NCI-H1048 (cell line): ENCODE measurements at regions not wholly inside any gene's neighbourhood (a gene's known extent, or its start where the extent isn't known, plus 50 kb on each side); places are given as distances from the start of the nearest gene placed in this dataset.
A peak's percentile ranks its signal among the peaks of the same experiment; 100 is the strongest.

Source experiments
- DNase-seq: peaks from one replicate; lab custom pipeline; 2025; lab: John Stamatoyannopoulos, UW

GRCh38 chr5:93320920-93321445, 260.0 kb downstream of the NR2F1-AS1 start:
- no peak for DNase-seq

GRCh38 chr5:93313672-93314071, 267.3 kb downstream of the NR2F1-AS1 start:
- no peak for DNase-seq

DNA sequence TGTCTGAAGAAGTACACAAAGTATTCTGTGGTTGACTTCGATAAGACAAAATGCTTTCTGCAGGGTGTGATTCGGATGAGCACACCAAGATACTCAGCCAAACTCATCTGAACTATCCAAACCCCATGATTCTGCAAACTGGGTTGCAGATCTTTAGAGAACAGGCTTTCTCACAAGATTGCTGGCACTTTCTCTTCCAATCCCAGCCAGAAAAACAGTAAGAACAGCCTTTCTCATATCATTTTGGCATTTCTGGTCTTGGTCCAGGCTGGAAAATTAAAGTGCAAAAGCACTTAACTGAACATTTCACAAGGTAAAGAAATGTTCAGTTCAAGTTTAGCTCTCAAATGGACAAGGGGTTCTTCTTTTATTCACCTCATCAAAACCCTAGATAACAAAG, 269.1 kb downstream of the NR2F1-AS1 start:
- DNase-seq, result no peak

GRCh38 chr5:93307557-93307956, 273.5 kb downstream of the NR2F1-AS1 start:
- peak; percentile 54 for DNase-seq

DNA sequence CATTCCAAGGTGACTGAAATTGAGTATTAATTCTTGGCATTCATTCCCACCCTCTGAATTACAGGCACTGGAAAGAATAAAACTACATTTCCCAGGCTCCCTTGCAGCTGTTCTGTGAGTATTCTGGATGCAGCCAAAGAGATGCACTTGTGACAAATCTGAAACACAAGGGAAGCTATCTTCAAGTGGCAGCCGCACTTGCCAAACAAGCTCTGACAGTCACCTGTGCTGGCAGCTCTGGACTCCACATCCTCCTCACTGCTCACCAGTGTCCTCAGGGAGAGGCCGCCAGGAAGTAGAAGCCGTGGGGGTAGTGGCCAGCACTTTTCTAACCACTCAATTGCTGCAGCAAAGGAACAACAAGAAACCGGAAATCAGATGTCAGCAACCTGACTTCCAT, 275.0 kb downstream of the NR2F1-AS1 start:
- no peak for DNase-seq

DNA sequence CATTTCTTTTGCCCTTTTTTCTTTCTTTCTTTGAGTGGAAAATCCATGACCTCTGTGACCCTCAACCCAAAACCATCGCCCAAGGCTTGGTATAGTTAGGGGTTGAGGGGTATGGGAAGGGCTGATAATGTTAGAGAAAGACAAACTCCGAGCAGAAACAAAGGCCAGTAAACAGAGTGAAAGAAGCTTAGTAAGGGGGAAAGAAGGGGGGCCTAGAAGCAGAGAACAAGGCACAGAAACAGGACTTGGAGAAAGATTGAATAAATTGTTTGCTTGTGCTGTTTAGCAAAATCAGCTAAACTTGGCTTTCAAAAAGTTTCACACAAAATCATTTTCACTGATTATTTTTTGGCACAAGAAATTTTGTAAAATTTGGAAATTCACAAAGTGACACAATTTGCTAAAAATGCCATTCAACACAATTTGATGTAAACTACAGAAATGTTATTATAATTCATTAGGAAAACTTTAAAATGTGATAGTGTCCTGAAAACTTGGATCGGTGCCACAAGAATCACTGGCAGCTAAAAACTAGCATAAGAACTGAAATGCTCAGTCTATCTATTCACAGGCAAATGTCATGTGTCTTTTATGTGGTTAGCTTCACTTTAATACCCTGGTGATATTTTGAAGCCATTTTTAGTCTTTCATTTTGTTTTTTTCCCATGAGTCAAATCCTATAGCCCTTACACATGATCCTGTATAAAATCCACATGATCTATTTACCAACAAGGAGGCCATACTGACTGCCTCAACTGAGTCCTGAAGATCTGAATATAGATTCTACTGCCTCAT, 276.4 kb downstream of the NR2F1-AS1 start:
- no peak for DNase-seq

- DNase-seq, result no peak
These were observed 277.7 kb downstream of the NR2F1-AS1 start for GRCh38 chr5:93303291-93303691.

- DNase-seq, result no peak
These were observed 278.3 kb downstream of the NR2F1-AS1 start for GRCh38 chr5:93302711-93303110.

DNA sequence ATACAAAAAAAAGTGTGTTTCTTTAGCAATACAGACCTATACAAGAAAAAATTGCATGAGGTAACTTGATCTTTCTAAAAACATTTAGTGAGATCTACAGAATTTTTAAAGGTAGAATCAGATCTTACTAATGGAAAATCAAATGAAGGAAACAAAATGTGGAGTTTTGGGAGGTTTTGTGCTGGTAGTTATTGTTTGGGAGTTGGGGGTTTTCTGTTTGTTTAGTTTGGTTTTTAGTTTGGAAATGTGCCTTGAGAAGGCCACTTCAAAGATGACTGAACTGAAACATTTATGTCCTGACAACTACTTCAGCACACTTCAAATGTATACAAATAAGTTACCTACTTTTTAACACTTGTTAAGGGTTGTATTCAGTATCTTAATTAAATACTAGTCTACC, 280.1 kb downstream of the NR2F1-AS1 start:
- no peak for DNase-seq

DNA sequence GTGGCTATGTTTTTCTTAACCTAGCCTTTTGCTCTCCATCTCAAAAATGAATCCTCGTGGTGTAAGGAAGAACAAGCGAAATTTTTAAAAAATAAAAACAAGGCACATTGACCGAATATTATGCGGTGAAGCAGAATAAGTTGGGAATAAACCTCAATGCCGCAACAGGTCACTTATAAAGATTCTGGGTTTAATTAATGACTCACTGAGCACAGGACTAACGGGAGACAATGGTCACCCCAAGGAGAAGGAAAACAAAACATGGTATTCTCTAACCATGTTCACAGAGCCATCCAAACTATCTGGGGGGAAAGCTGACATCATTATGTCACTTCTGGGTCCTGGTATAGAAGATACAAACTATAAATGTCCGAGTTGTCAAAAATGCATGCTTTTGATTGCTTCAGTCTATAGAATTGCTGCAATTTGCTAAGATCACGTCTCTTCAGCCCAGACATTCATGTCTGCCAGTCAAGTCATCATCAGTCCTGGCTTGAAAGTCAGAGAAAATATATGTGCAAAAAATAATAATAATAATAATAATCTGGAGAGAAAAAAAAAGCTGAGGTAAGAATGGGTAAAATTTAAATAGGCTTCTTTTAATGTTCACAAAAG, 280.6 kb downstream of the NR2F1-AS1 start:
- no peak for DNase-seq

- DNase-seq, result no peak
These were observed 281.2 kb downstream of the NR2F1-AS1 start for GRCh38 chr5:93299681-93300308.

- no peak for DNase-seq
These were observed 283.9 kb downstream of the NR2F1-AS1 start for GRCh38 chr5:93297116-93297515.

DNA sequence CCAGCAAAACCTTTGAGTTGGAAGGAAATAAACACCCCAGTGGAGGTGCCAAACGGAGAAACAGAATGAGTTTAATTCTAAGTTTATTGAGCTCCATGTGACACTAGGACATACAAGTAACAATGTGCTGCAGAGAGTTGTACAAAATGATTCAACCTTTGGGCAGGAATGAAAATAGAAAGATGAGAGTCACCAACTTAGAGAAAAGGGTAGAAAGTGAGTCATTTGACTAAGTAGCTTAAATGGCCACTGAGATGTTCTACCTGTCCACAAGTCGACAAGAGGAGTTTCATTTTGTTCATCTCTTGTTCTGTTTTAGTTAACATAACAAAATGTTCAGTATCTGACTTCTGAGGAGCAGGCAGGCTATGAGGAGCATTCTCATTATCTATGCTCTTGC, 284.7 kb downstream of the NR2F1-AS1 start:
- no peak for DNase-seq

DNA sequence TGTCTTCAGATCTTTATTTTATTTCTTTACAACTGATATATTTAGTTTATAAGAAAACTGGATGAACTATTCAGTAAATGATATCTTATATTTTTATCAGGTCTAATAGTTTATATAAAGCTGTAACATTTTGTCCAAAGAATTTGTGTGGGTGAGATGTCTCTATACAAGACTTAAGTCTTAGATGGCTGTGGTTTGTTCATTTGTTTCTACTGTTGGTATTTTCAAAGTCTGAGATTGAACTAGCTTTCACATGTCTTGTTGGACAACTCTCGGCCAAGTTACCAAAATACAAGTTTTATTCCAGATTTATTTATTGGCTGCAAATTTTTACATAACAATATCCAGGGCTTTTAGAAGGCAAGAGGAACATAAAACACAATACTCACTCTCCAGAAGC, 286.0 kb downstream of the NR2F1-AS1 start:
- DNase-seq, result no peak

GRCh38 chr5:93294199-93294598, 286.8 kb downstream of the NR2F1-AS1 start:
- DNase-seq, result no peak

- no peak for DNase-seq
These were observed 291.1 kb downstream of the NR2F1-AS1 start for GRCh38 chr5:93289942-93290341.

- DNase-seq, result no peak
These were observed 295.6 kb downstream of the NR2F1-AS1 start for GRCh38 chr5:93285461-93285860.

DNA sequence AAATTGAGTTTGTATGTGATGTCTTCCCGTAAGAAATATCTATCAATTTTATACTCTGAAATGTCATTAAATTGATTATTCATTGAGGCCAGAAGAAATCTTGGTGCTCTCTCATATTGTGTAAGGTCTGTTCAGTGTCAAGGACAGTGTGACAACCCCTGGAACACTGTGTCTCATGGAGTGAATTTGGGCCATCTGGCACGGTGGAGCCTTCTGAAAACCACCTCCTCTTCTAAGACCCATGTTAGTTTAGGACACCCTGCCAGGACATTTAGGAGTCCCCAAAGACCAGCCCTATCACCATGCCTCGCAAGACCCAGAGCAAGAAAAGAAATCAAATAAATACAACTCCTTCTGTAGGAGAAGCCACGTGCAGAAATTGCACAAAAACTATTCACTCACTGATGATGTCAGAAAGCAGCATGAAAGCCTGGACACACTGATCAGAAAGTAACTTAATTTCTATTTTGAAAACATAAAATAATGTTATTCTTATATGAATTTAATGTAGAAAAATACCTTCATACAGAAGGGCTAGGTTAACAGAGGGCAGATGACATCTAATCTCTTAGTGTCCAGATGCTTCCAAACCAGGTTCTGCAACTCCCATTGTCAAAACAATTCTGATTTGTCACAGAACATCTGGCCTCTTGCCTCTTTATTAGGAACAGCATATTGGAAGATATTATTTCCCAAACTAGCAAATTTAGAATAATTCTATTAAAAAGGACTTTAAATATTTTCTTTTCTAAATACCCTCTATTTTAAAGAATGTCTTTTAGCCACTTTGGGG, 298.8 kb downstream of the NR2F1-AS1 start:
- DNase-seq, result no peak

DNA sequence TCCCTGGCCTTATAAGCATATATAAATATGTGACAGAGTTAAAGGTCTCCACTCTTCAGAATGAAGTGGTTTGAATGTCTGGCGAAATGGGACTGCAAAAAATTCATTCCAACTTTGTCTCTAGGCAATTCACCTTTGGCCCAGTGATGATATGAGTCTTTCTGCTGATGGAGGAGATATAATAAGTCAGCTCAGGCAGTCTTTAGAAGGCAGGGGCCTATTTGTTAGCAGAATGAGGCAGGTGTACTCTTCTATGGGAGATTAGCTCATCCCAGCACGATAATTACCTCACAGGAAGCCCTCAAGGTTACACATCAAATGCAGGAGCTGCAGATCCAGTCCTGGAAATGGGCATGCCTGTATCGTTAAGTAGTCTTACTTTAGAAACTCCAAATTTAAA, 300.5 kb downstream of the NR2F1-AS1 start:
- no peak for DNase-seq

GRCh38 chr5:93279296-93279963, 301.6 kb downstream of the NR2F1-AS1 start:
- DNase-seq, result no peak

DNA sequence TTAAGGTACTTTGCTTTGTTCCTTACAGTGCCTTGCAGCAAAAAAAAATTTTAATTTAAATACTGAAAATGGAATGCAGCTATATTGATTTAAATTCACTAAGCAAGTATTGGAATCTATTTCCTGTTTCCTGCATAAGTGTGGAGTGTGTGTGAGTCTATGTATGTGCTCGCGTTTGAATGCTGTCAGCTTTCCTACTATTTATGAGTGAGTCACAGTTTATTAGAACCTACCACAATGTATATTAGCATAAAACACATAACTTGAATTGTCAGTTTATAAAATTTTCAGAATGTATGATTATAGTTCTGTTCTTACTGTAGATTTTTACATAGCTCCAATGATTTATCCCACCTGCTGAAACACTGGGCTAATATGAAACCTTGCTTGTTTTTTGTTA, 302.1 kb downstream of the NR2F1-AS1 start:
- DNase-seq, result no peak

GRCh38 chr5:93277051-93277450, 304.0 kb downstream of the NR2F1-AS1 start:
- DNase-seq, result no peak
